WTC11 (cell line): ENCODE measurements at regions not wholly inside any gene's neighbourhood (a gene's known extent, or its start where the extent isn't known, plus 50 kb on each side); places are given as distances from the start of the nearest gene placed in this dataset.

ENCODE experiments used
- ATAC-seq: fragments of 200-7000 bp; cut with Tn5 transposase; 2 replicates; pipeline ENCODE4 v1.10.0; 2021; ENCODE audit warnings: mild to moderate bottlenecking, moderate library complexity
- CTCF ChIA-PET: fragments of 300-600 bp; sonication (Branson Sonifier 250); formaldehyde crosslinking; loops from one replicate; lab custom pipeline; 2021; ENCODE audit warnings: antibody characterized with exemption; lab: Charles Lee
- POLR2A ChIA-PET: fragments of 350-600 bp; sonication (Branson Sonifier 250); formaldehyde crosslinking; loops from one replicate; lab custom pipeline; 2021; ENCODE audit warnings: antibody characterized with exemption; lab: Charles Lee
- DNase-seq: peaks from one replicate; pipeline ENCODE4 v3.0.0; 2021; ENCODE audit warnings: low spot score
- H3K27ac Mint-ChIP-seq: 2 replicates; pipeline ENCODE4 v1.8.0; 2021; ENCODE audit warnings: mixed read lengths
- H3K27me3 Mint-ChIP-seq: 2 replicates; pipeline ENCODE4 v1.8.0; 2021; ENCODE audit warnings: low read depth, mild to moderate bottlenecking, moderate library complexity, mixed read lengths
- H3K36me3 Mint-ChIP-seq: 2 replicates; pipeline ENCODE4 v1.8.0; 2021; ENCODE audit warnings: mixed read lengths
- H3K4me1 Mint-ChIP-seq: 2 replicates; pipeline ENCODE4 v1.8.0; 2022; ENCODE audit warnings: mixed read lengths
- H3K4me3 Mint-ChIP-seq: 2 replicates; pipeline ENCODE4 v1.8.0; 2021; ENCODE audit warnings: mild to moderate bottlenecking, moderate library complexity, mixed read lengths
- H3K9me3 Mint-ChIP-seq: 2 replicates; pipeline ENCODE4 v1.8.0; 2021; ENCODE audit warnings: mixed read lengths
- CREB1 ChIP-seq: sonication (generic); formaldehyde crosslinking; IDR thresholded peaks from 2 replicates; pipeline ENCODE4 v1.8.0; 2023; ENCODE audit warnings: mild to moderate bottlenecking, missing genetic modification reagents
- ELF4 ChIP-seq: sonication (generic); formaldehyde crosslinking; IDR thresholded peaks from 2 replicates; pipeline ENCODE4 v1.8.1; 2022; ENCODE audit warnings: low read depth, mild to moderate bottlenecking, moderate library complexity, missing genetic modification reagents
- ERG ChIP-seq: fragments of 250-450 bp; sonication (Bioruptor Pico); IDR thresholded peaks from 2 replicates; pipeline ENCODE4 v1.8.0; 2021; ENCODE audit warnings: mild to moderate bottlenecking
- ETV6 ChIP-seq: sonication (generic); formaldehyde crosslinking; IDR thresholded peaks from 2 replicates; pipeline ENCODE4 v1.8.1; 2022; ENCODE audit warnings: mild to moderate bottlenecking, missing genetic modification reagents
- MLX ChIP-seq: sonication (generic); formaldehyde crosslinking; IDR thresholded peaks from 2 replicates; pipeline ENCODE4 v1.8.1; 2023; ENCODE audit warnings: mild to moderate bottlenecking, missing genetic modification reagents, moderate library complexity
- MXD4 ChIP-seq: fragments of 250-450 bp; sonication (Bioruptor Pico); IDR thresholded peaks from 2 replicates; pipeline ENCODE4 v1.8.0; 2021; ENCODE audit warnings: mild to moderate bottlenecking, moderate library complexity, borderline replicate concordance
- NR3C1 ChIP-seq: sonication (generic); formaldehyde crosslinking; conservative IDR thresholded peaks from 2 replicates; pipeline ENCODE4 v1.8.1; 2023; ENCODE audit warnings: low read depth, mild to moderate bottlenecking, missing genetic modification reagents
- SMAD3 ChIP-seq: sonication (generic); formaldehyde crosslinking; IDR thresholded peaks from 2 replicates; pipeline ENCODE4 v1.8.0; 2022; ENCODE audit warnings: missing genetic modification reagents, mild to moderate bottlenecking, borderline replicate concordance
- SMAD4 ChIP-seq: sonication (generic); formaldehyde crosslinking; IDR thresholded peaks from 2 replicates; pipeline ENCODE4 v1.8.0; 2022; ENCODE audit warnings: mild to moderate bottlenecking, missing genetic modification reagents
- SOX15 ChIP-seq: fragments of 250-450 bp; sonication (Bioruptor Pico); IDR thresholded peaks from 2 replicates; pipeline ENCODE4 v1.9.0; 2021; ENCODE audit warnings: mild to moderate bottlenecking
- TEAD1 ChIP-seq: sonication (generic); formaldehyde crosslinking; IDR thresholded peaks from 2 replicates; pipeline ENCODE4 v1.8.0; 2022; ENCODE audit warnings: mild to moderate bottlenecking, missing genetic modification reagents
- ZMAT4 ChIP-seq: fragments of 250-450 bp; sonication (Bioruptor Pico); IDR thresholded peaks from 2 replicates; pipeline ENCODE4 v1.9.0; 2021; ENCODE audit warnings: mild to moderate bottlenecking
- ZNF121 ChIP-seq: sonication (generic); formaldehyde crosslinking; IDR thresholded peaks from 2 replicates; pipeline ENCODE4 v1.8.0; 2023; ENCODE audit warnings: missing genetic modification reagents
- ZNF138 ChIP-seq: sonication (generic); formaldehyde crosslinking; conservative IDR thresholded peaks from 2 replicates; pipeline ENCODE4 v1.8.1; 2022; ENCODE audit warnings: mild to moderate bottlenecking, moderate library complexity, missing genetic modification reagents
- ZNF671 ChIP-seq: fragments of 250-450 bp; sonication (Bioruptor Pico); IDR thresholded peaks from 2 replicates; pipeline ENCODE4 v1.8.0; 2021; ENCODE audit warnings: mild to moderate bottlenecking
- TF ChIP-seq, protein P1 (sequence below): fragments of 250-450 bp; sonication (Bioruptor Pico); IDR thresholded peaks from 2 replicates; pipeline ENCODE4 v2.1.2; 2022; ENCODE audit warnings: mild to moderate bottlenecking, moderate library complexity
- TF ChIP-seq, protein P2 (sequence below): sonication (generic); formaldehyde crosslinking; IDR thresholded peaks from 2 replicates; pipeline ENCODE4 v1.8.0; 2023; ENCODE audit warnings: mild to moderate bottlenecking, missing genetic modification reagents
- TF ChIP-seq, protein P3 (sequence below): sonication (generic); formaldehyde crosslinking; IDR thresholded peaks from 2 replicates; pipeline ENCODE4 v1.8.0; 2022; ENCODE audit warnings: missing genetic modification reagents
- TF ChIP-seq, protein P4 (sequence below): sonication (generic); formaldehyde crosslinking; IDR thresholded peaks from 2 replicates; pipeline ENCODE4 v1.8.1; 2023; ENCODE audit warnings: mild to moderate bottlenecking, missing genetic modification reagents

DNA sequence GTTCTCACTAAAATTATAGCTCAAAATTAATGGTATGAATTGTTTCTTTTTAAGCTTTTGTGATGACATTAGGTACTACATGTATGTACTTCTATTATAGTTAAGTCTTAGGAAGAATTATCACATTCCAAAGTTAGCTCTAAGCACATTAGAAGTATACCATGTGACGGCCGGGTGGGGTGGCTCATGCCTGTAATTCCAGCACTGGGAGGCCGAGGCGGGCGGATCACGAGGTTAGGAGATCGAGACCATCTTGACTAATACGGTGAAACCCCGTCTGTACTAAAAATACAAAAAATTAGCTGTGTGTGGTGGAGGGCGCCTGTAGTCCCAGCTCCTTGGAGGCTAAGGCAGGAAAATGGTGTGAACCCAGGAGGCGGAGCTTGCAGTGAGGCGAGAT, 1265.1 kb upstream of the SPRY2 start:
- no peak for DNase-seq
- no peak for ATAC-seq
- no peak overlapping the region for H3K27ac Mint-ChIP-seq
- no peaks in the 10 kb centered on the region for H3K27me3 Mint-ChIP-seq
- ChIA-PET CTCF (interaction anchor here (0.7 kb wide), 1 partner anchor 43 kb away, joined by 3 read pairs; no protein-coding TSS in a partner anchor), POLR2A (interaction anchor here (0.7 kb wide), 1 partner anchor 15 kb away, joined by 3 read pairs; no protein-coding TSS in a partner anchor)
- no peaks in the 10 kb centered on the region for H3K4me1 Mint-ChIP-seq
- H3K36me3 Mint-ChIP-seq: no peaks in the 10 kb centered on the region
- H3K4me3 Mint-ChIP-seq: no peak overlapping the region
- no peak for TF ChIP-seq SMAD4 (CRISPR knock-in tag)
- TF ChIP-seq, protein P1, sequence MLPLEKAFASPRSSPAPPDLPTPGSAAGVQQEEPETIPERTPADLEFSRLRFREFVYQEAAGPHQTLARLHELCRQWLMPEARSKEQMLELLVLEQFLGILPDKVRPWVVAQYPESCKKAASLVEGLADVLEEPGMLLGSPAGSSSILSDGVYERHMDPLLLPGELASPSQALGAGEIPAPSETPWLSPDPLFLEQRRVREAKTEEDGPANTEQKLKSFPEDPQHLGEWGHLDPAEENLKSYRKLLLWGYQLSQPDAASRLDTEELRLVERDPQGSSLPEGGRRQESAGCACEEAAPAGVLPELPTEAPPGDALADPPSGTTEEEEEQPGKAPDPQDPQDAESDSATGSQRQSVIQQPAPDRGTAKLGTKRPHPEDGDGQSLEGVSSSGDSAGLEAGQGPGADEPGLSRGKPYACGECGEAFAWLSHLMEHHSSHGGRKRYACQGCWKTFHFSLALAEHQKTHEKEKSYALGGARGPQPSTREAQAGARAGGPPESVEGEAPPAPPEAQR (CRISPR knock-in tag): no peak
- TF ChIP-seq ERG (CRISPR knock-in tag): no peak
- TF ChIP-seq, protein P2, sequence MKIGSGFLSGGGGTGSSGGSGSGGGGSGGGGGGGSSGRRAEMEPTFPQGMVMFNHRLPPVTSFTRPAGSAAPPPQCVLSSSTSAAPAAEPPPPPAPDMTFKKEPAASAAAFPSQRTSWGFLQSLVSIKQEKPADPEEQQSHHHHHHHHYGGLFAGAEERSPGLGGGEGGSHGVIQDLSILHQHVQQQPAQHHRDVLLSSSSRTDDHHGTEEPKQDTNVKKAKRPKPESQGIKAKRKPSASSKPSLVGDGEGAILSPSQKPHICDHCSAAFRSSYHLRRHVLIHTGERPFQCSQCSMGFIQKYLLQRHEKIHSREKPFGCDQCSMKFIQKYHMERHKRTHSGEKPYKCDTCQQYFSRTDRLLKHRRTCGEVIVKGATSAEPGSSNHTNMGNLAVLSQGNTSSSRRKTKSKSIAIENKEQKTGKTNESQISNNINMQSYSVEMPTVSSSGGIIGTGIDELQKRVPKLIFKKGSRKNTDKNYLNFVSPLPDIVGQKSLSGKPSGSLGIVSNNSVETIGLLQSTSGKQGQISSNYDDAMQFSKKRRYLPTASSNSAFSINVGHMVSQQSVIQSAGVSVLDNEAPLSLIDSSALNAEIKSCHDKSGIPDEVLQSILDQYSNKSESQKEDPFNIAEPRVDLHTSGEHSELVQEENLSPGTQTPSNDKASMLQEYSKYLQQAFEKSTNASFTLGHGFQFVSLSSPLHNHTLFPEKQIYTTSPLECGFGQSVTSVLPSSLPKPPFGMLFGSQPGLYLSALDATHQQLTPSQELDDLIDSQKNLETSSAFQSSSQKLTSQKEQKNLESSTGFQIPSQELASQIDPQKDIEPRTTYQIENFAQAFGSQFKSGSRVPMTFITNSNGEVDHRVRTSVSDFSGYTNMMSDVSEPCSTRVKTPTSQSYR (CRISPR knock-in tag): no peak
- TF ChIP-seq ZNF671: no peak
- TF ChIP-seq TEAD1 (CRISPR knock-in tag): no peak
- TF ChIP-seq MXD4 (CRISPR knock-in tag): no peak
- TF ChIP-seq MLX (CRISPR knock-in tag): no peak
- TF ChIP-seq ELF4 (CRISPR knock-in tag): no peak
- TF ChIP-seq SOX15 (CRISPR knock-in tag): no peak
- no peak for TF ChIP-seq ZNF138 (CRISPR knock-in tag)
- no peak for TF ChIP-seq ZNF121 (CRISPR knock-in tag)
- TF ChIP-seq ZMAT4: no peak
- TF ChIP-seq, protein P3, sequence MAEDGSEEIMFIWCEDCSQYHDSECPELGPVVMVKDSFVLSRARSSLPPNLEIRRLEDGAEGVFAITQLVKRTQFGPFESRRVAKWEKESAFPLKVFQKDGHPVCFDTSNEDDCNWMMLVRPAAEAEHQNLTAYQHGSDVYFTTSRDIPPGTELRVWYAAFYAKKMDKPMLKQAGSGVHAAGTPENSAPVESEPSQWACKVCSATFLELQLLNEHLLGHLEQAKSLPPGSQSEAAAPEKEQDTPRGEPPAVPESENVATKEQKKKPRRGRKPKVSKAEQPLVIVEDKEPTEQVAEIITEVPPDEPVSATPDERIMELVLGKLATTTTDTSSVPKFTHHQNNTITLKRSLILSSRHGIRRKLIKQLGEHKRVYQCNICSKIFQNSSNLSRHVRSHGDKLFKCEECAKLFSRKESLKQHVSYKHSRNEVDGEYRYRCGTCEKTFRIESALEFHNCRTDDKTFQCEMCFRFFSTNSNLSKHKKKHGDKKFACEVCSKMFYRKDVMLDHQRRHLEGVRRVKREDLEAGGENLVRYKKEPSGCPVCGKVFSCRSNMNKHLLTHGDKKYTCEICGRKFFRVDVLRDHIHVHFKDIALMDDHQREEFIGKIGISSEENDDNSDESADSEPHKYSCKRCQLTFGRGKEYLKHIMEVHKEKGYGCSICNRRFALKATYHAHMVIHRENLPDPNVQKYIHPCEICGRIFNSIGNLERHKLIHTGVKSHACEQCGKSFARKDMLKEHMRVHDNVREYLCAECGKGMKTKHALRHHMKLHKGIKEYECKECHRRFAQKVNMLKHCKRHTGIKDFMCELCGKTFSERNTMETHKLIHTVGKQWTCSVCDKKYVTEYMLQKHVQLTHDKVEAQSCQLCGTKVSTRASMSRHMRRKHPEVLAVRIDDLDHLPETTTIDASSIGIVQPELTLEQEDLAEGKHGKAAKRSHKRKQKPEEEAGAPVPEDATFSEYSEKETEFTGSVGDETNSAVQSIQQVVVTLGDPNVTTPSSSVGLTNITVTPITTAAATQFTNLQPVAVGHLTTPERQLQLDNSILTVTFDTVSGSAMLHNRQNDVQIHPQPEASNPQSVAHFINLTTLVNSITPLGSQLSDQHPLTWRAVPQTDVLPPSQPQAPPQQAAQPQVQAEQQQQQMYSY (CRISPR knock-in tag): no peak
- no peak for TF ChIP-seq ETV6 (CRISPR knock-in tag)
- TF ChIP-seq SMAD3: no peak
- TF ChIP-seq NR3C1: no peak
- TF ChIP-seq CREB1 (CRISPR knock-in tag): no peak
- TF ChIP-seq, protein P4, sequence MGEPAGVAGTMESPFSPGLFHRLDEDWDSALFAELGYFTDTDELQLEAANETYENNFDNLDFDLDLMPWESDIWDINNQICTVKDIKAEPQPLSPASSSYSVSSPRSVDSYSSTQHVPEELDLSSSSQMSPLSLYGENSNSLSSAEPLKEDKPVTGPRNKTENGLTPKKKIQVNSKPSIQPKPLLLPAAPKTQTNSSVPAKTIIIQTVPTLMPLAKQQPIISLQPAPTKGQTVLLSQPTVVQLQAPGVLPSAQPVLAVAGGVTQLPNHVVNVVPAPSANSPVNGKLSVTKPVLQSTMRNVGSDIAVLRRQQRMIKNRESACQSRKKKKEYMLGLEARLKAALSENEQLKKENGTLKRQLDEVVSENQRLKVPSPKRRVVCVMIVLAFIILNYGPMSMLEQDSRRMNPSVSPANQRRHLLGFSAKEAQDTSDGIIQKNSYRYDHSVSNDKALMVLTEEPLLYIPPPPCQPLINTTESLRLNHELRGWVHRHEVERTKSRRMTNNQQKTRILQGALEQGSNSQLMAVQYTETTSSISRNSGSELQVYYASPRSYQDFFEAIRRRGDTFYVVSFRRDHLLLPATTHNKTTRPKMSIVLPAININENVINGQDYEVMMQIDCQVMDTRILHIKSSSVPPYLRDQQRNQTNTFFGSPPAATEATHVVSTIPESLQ (CRISPR knock-in tag): no peak
- H3K9me3 Mint-ChIP-seq: no peaks in the 10 kb centered on the region
